ENCODE measurements at regions not wholly inside any gene's neighbourhood (a gene's known extent, or its start where the extent isn't known, plus 50 kb on each side); places are given as distances from the start of the nearest gene placed in this dataset.

DNA sequence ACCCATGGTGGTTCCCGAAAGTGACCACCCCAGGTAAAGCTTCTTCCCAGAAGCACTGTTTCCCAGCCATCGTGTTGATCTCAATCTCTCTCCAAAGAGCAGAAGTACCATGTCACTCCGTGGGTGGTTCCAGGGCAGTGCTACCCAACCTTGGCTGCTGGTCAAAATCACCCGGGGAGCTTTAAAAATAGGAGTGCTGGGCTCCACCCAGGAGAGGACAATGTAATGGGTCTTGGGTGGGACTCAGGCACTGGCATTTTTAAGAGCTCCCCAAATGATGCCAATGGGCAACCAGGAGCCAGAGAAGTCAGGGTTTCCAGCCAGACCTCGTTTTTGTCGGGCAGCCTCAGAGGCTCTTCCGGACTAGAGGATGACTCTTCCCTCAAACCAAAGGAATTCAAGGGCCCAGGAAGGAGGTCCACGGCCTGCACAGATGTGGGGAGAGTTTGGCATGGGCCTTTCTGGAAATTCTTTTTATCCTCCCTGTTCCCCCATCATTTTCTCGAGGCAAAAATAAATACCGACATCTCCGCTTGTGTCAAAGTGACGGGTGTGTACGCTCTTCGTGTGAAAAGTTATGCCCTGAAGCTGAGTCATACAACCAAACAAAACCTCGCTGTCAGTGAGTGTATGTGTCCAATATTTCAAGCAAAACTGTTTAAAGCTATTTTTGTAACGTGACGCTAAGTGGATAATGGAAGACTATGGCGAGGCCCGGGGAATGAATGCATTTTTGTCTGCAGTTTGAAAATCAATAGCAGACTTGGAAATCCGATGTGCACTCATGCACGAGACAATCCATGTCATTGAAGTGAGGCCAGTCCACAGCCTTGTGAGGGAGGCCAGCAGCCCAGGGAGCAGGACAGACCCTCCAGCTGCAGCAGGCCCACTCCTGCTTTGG lies 364.1 kb downstream of the FOXL1 start:
- TF ChIP-seq POLR2A (IDR thresholded peaks at IDR 0.05; ENCODE audit: low read length) (no peak), GATA1 (IDR thresholded peaks at IDR 0.05; ENCODE audit: low read depth, low read length) (no peak)

All from erythroblast (primary cell).